A673 (cell line): ENCODE measurements at regions not wholly inside any gene's neighbourhood (a gene's known extent, or its start where the extent isn't known, plus 50 kb on each side); places are given as distances from the start of the nearest gene placed in this dataset.

Experiments used
- BruUV-seq: library from RNA; stranded (reverse); fragments of 400-500 nt; replicated peaks from 2 replicates; lab custom pipeline; 2021; lab: Mats Ljungman, UMichigan
- CTCF ChIA-PET: fragments of 300-600 bp; sonication (Branson Sonifier 250); formaldehyde crosslinking; loops from one replicate; lab custom pipeline; 2022; ENCODE audit warnings: antibody characterized with exemption; lab: Charles Lee
- POLR2A ChIA-PET: fragments of 300-600 bp; sonication (Branson Sonifier 250); formaldehyde crosslinking; loops from one replicate; lab custom pipeline; 2022; ENCODE audit warnings: antibody characterized with exemption; ENCODE audit not compliant: low non-redundant PET; lab: Charles Lee
- DNase-seq: peaks from one replicate; pipeline ENCODE4 v3.0.0-alpha.2; 2015; ENCODE audit warnings: low spot score
- H3K27ac ChIP-seq: fragments of 200-600 bp; sonication (generic); 2 replicates; pipeline ENCODE4 v1.5.1; 2016; ENCODE audit warnings: mixed run types, low read depth, mild to moderate bottlenecking, mixed read lengths, antibody characterized with exemption, low read length; ENCODE audit not compliant: poor library complexity, severe bottlenecking
- H3K27me3 ChIP-seq: fragments of 200-600 bp; sonication (generic); replicated peaks from 2 replicates; pipeline ENCODE4 v1.6.1; 2017; ENCODE audit warnings: mixed run types, low read depth, mild to moderate bottlenecking, mixed read lengths, antibody characterized with exemption, low read length; ENCODE audit not compliant: insufficient read depth, poor library complexity
- H3K36me3 ChIP-seq: fragments of 200-600 bp; sonication (generic); 2 replicates; pipeline ENCODE4 v1.6.1; 2016; ENCODE audit warnings: mixed run types, mild to moderate bottlenecking, mixed read lengths, antibody characterized with exemption, low read length; ENCODE audit not compliant: insufficient read depth, poor library complexity, severe bottlenecking
- H3K4me1 ChIP-seq: fragments of 200-600 bp; sonication (generic); 2 replicates; pipeline ENCODE4 v1.6.1; 2017; ENCODE audit warnings: mixed run types, mild to moderate bottlenecking, mixed read lengths, antibody characterized with exemption, low read length; ENCODE audit not compliant: insufficient read depth, poor library complexity, severe bottlenecking
- H3K4me3 ChIP-seq: fragments of 200-600 bp; sonication (generic); 2 replicates; pipeline ENCODE4 v1.5.1; 2016; ENCODE audit warnings: low read depth, mixed run types, mild to moderate bottlenecking, mixed read lengths, low read length; ENCODE audit not compliant: poor library complexity, severe bottlenecking
- H3K9me3 ChIP-seq: fragments of 200-600 bp; sonication (generic); 2 replicates; pipeline ENCODE4 v1.6.1; 2016; ENCODE audit warnings: mixed run types, low read depth, mild to moderate bottlenecking, mixed read lengths, antibody characterized with exemption, low read length; ENCODE audit not compliant: poor library complexity, severe bottlenecking
- CTCF ChIP-seq: fragments of 300-800, 200-600 bp; sonication (generic); conservative IDR thresholded peaks from 2 replicates; pipeline ENCODE4 v1.5.1; 2017; ENCODE audit warnings: low read depth, mild to moderate bottlenecking, antibody characterized with exemption, low read length, moderate library complexity, mixed read lengths
- EZH2 ChIP-seq: fragments of 200-600 bp; sonication (generic); IDR thresholded peaks from 2 replicates; pipeline ENCODE4 v1.6.1; 2017; ENCODE audit warnings: borderline replicate concordance, low read depth, mild to moderate bottlenecking, mixed read lengths, antibody characterized with exemption, low read length; ENCODE audit not compliant: poor library complexity, severe bottlenecking
- intact Hi-C: fragments of 100-400 bp; cut with micrococcal nuclease; formaldehyde crosslinking; loops from one replicate; pipeline ENCODE4 v1.10.0; 2022; ENCODE audit not compliant: unreplicated experiment

GRCh38 chr1:102315096-102315495, 318.4 kb upstream of the OLFM3 start:
- TF ChIP-seq CTCF (no peak), EZH2 (no peak)
- Histone ChIP-seq H3K9me3 (no peaks in the 10 kb centered on the region), H3K36me3 (no peaks in the 10 kb centered on the region), H3K4me3 (no peak overlapping the region), H3K27me3 (no peaks in the 10 kb centered on the region), H3K27ac (no peak overlapping the region), H3K4me1 (peaks cover 3% of the 10 kb centered on the region)
- POLR2A ChIA-PET = no interaction called here
- BruUV-seq = no TSS peak
- DNase-seq = no peak
- CTCF ChIA-PET = no interaction called here
- intact Hi-C loops = no loop called here

GRCh38 chr1:102296116-102296515, 299.4 kb upstream of the OLFM3 start:
- H3K27ac ChIP-seq = no peak overlapping the region
- no peaks in the 10 kb centered on the region for H3K36me3 ChIP-seq
- CTCF ChIA-PET = no interaction called here
- H3K9me3 ChIP-seq = no peaks in the 10 kb centered on the region
- intact Hi-C loops = no loop called here
- H3K4me3 ChIP-seq = no peak overlapping the region
- POLR2A ChIA-PET = no interaction called here
- no TSS peak for BruUV-seq
- H3K27me3 ChIP-seq = no peaks in the 10 kb centered on the region
- no peaks in the 10 kb centered on the region for H3K4me1 ChIP-seq
- no peak for DNase-seq
- TF ChIP-seq CTCF (no peak), EZH2 (no peak)

GRCh38 chr1:102282955-102283354, 286.2 kb upstream of the OLFM3 start:
- no peak overlapping the region for H3K27ac ChIP-seq
- CTCF ChIA-PET = no interaction called here
- POLR2A ChIA-PET = no interaction called here
- intact Hi-C loops = no loop called here
- H3K4me1 ChIP-seq = no peaks in the 10 kb centered on the region
- DNase-seq = no peak
- no TSS peak for BruUV-seq
- H3K9me3 ChIP-seq = peaks cover 4% of the 10 kb centered on the region
- no peaks in the 10 kb centered on the region for H3K36me3 ChIP-seq
- TF ChIP-seq CTCF (no peak), EZH2 (no peak)
- no peaks in the 10 kb centered on the region for H3K27me3 ChIP-seq
- no peak overlapping the region for H3K4me3 ChIP-seq

- H3K27me3 ChIP-seq = no peaks in the 10 kb centered on the region
- no peak overlapping the region for H3K4me3 ChIP-seq
- ChIA-PET CTCF (no interaction called here), POLR2A (no interaction called here)
- intact Hi-C loops = no loop called here
- BruUV-seq = no TSS peak
- H3K9me3 ChIP-seq = no peaks in the 10 kb centered on the region
- no peak overlapping the region for H3K27ac ChIP-seq
- TF ChIP-seq CTCF = no peak
- no peak for TF ChIP-seq EZH2
- H3K4me1 ChIP-seq = no peaks in the 10 kb centered on the region
- no peaks in the 10 kb centered on the region for H3K36me3 ChIP-seq
- peak; percentile 9 for DNase-seq
Observed at GRCh38 chr1:102262994-102263393, 266.3 kb upstream of the OLFM3 start.
